Gastroesophageal sphincter (tissue), 3 donors: ENCODE measurements at regions not wholly inside any gene's neighbourhood (a gene's known extent, or its start where the extent isn't known, plus 50 kb on each side); places are given as distances from the start of the nearest gene placed in this dataset.

ENCODE experiments used
- EP300 ChIP-seq: sonication (generic); formaldehyde crosslinking; IDR thresholded peaks from one replicate; pipeline ENCODE4 v1.6.1; 2017; ENCODE audit warnings: antibody characterized with exemption, mild to moderate bottlenecking
- POLR2A ChIP-seq, 2 donors: fragments of 450-650 bp; IDR thresholded peaks; one replicate each; pipeline ENCODE4 v1.6.1; 2017; ENCODE audit warnings: antibody characterized with exemption in 2 of 2, mild to moderate bottlenecking in 2 of 2, moderate library complexity in 1 of 2
- POLR2AphosphoS5 ChIP-seq: sonication (generic); formaldehyde crosslinking; IDR thresholded peaks from one replicate; pipeline ENCODE4 v1.6.1; 2017; ENCODE audit warnings: antibody characterized with exemption
- TF ChIP-seq, protein P1 (sequence below), 4 experiments: fragments of 200-600 bp in 2 of 4; fragments of 450-650 bp in 2 of 4; sonication (generic) in 1 of 4; IDR thresholded peaks; one replicate each; pipeline ENCODE4 v1.5.1; 2017 to 2019; ENCODE audit warnings: antibody characterized with exemption in 4 of 4, mild to moderate bottlenecking in 2 of 4, moderate library complexity in 2 of 4

DNA sequence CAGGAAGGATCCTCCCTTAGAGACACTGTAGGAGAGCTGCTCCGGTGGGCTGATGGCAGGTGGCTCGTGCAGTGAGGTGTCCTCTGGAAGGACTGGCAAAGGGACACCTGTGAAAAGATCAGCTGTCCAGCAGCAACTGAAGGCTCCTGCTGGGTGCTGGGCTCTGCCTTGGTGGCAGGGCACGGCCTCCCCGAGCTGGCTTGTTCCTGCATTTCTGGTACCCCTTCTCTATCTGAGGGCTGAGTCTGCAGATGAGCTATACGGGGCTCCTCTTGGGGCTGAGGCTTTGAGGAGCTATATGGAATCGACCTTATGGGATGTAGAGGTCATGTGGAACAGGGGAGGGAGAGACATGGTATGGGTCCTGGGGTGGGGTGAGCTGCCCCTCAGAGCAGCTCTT is 875.8 kb downstream of the BRD1 start:
- TF ChIP-seq POLR2A (IDR thresholded peaks at IDR 0.05) (no peak), POLR2AphosphoS5 (no peak), EP300 (no peak)
- TF ChIP-seq, protein P1, sequence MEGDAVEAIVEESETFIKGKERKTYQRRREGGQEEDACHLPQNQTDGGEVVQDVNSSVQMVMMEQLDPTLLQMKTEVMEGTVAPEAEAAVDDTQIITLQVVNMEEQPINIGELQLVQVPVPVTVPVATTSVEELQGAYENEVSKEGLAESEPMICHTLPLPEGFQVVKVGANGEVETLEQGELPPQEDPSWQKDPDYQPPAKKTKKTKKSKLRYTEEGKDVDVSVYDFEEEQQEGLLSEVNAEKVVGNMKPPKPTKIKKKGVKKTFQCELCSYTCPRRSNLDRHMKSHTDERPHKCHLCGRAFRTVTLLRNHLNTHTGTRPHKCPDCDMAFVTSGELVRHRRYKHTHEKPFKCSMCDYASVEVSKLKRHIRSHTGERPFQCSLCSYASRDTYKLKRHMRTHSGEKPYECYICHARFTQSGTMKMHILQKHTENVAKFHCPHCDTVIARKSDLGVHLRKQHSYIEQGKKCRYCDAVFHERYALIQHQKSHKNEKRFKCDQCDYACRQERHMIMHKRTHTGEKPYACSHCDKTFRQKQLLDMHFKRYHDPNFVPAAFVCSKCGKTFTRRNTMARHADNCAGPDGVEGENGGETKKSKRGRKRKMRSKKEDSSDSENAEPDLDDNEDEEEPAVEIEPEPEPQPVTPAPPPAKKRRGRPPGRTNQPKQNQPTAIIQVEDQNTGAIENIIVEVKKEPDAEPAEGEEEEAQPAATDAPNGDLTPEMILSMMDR (IDR thresholded peaks at IDR 0.05), result no peak
